PFSK-1 (cell line): ENCODE measurements at regions not wholly inside any gene's neighbourhood (a gene's known extent, or its start where the extent isn't known, plus 50 kb on each side); places are given as distances from the start of the nearest gene placed in this dataset.

Source experiments
- FOXP2 ChIP-seq: optimal IDR thresholded peaks from 2 replicates; pipeline ENCODE3; 2011; ENCODE audit warnings: borderline replicate concordance, control low read depth, inconsistent platforms; ENCODE audit not compliant: insufficient read depth; ENCODE audit errors: extremely low read length, extremely low read depth
- POLR2AphosphoS5 ChIP-seq: IDR thresholded peaks from 2 replicates; pipeline ENCODE4 v1.6.1; 2012; ENCODE audit warnings: low read depth, mild to moderate bottlenecking, control low read depth, low read length, moderate library complexity
- REST ChIP-seq, 2 experiments: IDR thresholded peaks; 2 replicates each; pipeline versions ENCODE4 v1.6.1 to v1.8.0; 2011 to 2012; ENCODE audit warnings: low read depth in 2 of 2, low read length in 2 of 2, control low read depth in 1 of 2, inconsistent platforms in 1 of 2, mild to moderate bottlenecking in 1 of 2, moderate library complexity in 1 of 2; ENCODE audit not compliant: insufficient read depth in 1 of 2
- SIN3A ChIP-seq: IDR thresholded peaks from 2 replicates; pipeline ENCODE4 v1.6.1; 2012; ENCODE audit warnings: mild to moderate bottlenecking, low read length, moderate library complexity, borderline replicate concordance; ENCODE audit not compliant: insufficient read depth
- TAF1 ChIP-seq: IDR thresholded peaks from 2 replicates; pipeline ENCODE4 v1.6.1; 2012; ENCODE audit warnings: low read length, control low read depth, borderline replicate concordance; ENCODE audit not compliant: insufficient read depth

- TF ChIP-seq FOXP2 (no peak), TAF1 (no peak), POLR2AphosphoS5 (no peak), SIN3A (no peak), REST (IDR thresholded peaks at IDR 0.05; ENCODE audit: insufficient read depth in 1 of 2, low read depth in 2 of 2, low read length in 2 of 2) (no peak)
Observed at GRCh38 chr21:23698619-23699018, 1908.7 kb downstream of the MRPL39 start.

- no peak for TF ChIP-seq FOXP2
- no peak for TF ChIP-seq SIN3A
- TF ChIP-seq REST (IDR thresholded peaks at IDR 0.05; ENCODE audit: insufficient read depth in 1 of 2, low read depth in 2 of 2, low read length in 2 of 2), result no peak
- no peak for TF ChIP-seq TAF1
Observed at GRCh38 chr21:23695443-23695842, 1911.8 kb downstream of the MRPL39 start.

- TF ChIP-seq POLR2AphosphoS5, result no peak
- no peak for TF ChIP-seq SIN3A
- no peak for TF ChIP-seq REST (IDR thresholded peaks at IDR 0.05; ENCODE audit: insufficient read depth in 1 of 2, low read depth in 2 of 2, low read length in 2 of 2)
- no peak for TF ChIP-seq TAF1
- no peak for TF ChIP-seq FOXP2
Observed at GRCh38 chr21:23694390-23694789, 1912.9 kb downstream of the MRPL39 start.

- no peak for TF ChIP-seq FOXP2
- TF ChIP-seq TAF1, result no peak
- TF ChIP-seq POLR2AphosphoS5, result no peak
- TF ChIP-seq REST (IDR thresholded peaks at IDR 0.05; ENCODE audit: insufficient read depth in 1 of 2, low read depth in 2 of 2, low read length in 2 of 2), result no peak
- TF ChIP-seq SIN3A, result no peak
Observed at GRCh38 chr21:23690316-23690715, 1917.0 kb downstream of the MRPL39 start.

GRCh38 chr21:23686737-23687523 is 1920.4 kb downstream of the MRPL39 start:
- TF ChIP-seq TAF1 (no peak), SIN3A (no peak), REST (IDR thresholded peaks at IDR 0.05; ENCODE audit: insufficient read depth in 1 of 2, low read depth in 2 of 2, low read length in 2 of 2) (no peak), POLR2AphosphoS5 (no peak), FOXP2 (no peak)
